ENCODE measurements at regions not wholly inside any gene's neighbourhood (a gene's known extent, or its start where the extent isn't known, plus 50 kb on each side); places are given as distances from the start of the nearest gene placed in this dataset.

GRCh38 chr10:111873041-111873440 lies 310.5 kb downstream of the GPAM start (continued):
- TF ChIP-seq EP300 (IDR thresholded peaks at IDR 0.05; ENCODE audit: borderline replicate concordance in 1 of 2, control insufficient read depth in 1 of 2, low read depth in 2 of 2, low read length in 2 of 2) (no peak), REST (IDR thresholded peaks at IDR 0.05; ENCODE audit: low read depth, low read length) (no peak), TCF3 (IDR thresholded peaks at IDR 0.05; ENCODE audit: borderline replicate concordance, insufficient read depth, low read depth, low read length) (no peak)

GRCh38 chr10:111873621-111874135 lies 309.9 kb downstream of the GPAM start:
- ChIA-PET RAD21 (ENCODE audit: unreplicated experiment) (no interaction called here), POLR2A (no interaction called here), SMC1A (ENCODE audit: uncharacterized antibody, unreplicated experiment) (no interaction called here), CTCF (no interaction called here)
- in situ Hi-C loops (cut with MboI), result no loop called here
- no peak for FAIRE-seq
- Histone ChIP-seq H2AFZ (ENCODE audit: control insufficient read depth, low read depth, low read length) (no peak overlapping the region), H3K4me2 (ENCODE audit: control insufficient read depth, insufficient read depth) (no peak overlapping the region), H4K20me1 (ENCODE audit: control insufficient read depth, insufficient read depth) (no peaks in the 10 kb centered on the region), H3K4me1 (ENCODE audit: control insufficient read depth, insufficient read depth, low read length) (no peaks in the 10 kb centered on the region), H3K27ac (ENCODE audit: control insufficient read depth, insufficient read depth) (no peak overlapping the region), H3K79me2 (ENCODE audit: control insufficient read depth, insufficient read depth, low read length) (no peaks in the 10 kb centered on the region), H3K4me3 (no peak overlapping the region), H3K27me3 (replicated peaks in 1 of 2; ENCODE audit: control insufficient read depth in 2 of 2, insufficient read depth in 2 of 2, low read length in 1 of 2) (no peaks in the 10 kb centered on the region), H3K9ac (ENCODE audit: control insufficient read depth, insufficient read depth, low read length) (no peak overlapping the region), H3K36me3 (ENCODE audit: control insufficient read depth in 2 of 2, insufficient read depth in 2 of 2, low read length in 1 of 2) (no peaks in the 10 kb centered on the region), H3K9me3 (replicated peaks; ENCODE audit: control insufficient read depth, insufficient read depth, low read length) (no peaks in the 10 kb centered on the region)
- no TSS peak for BruUV-seq (replicated peaks)
- DNase-seq (ENCODE audit: low read depth, low spot score), result no peak
- ATAC-seq, result peak; percentile 50
- 44% methylated on average over 7 of the region's 7 CpGs for WGBS (ENCODE audit: insufficient coverage, insufficient replicate concordance, low lambda C conversion rate, missing lambda C conversion rate)
- TF ChIP-seq MLLT1 (IDR thresholded peaks at IDR 0.05), result no peak
- TF ChIP-seq SMARCA5 (IDR thresholded peaks at IDR 0.05), result no peak
- intact Hi-C loops (cut with micrococcal nuclease; ENCODE audit: unreplicated experiment), result no loop called here
